Urothelium cell line (cell line): ENCODE measurements at regions not wholly inside any gene's neighbourhood (a gene's known extent, or its start where the extent isn't known, plus 50 kb on each side); places are given as distances from the start of the nearest gene placed in this dataset.
A peak's percentile ranks its signal among the peaks of the same experiment; 100 is the strongest.

Source experiments
- DNase-seq: peaks from one replicate; pipeline ENCODE4 v3.0.0; 2011; ENCODE audit warnings: low spot score, mixed read lengths
- FAIRE-seq: peaks from 2 replicates; lab custom pipeline; 2011; peaks lifted over from hg19 to GRCh38; lab: Jason Lieb, UNC

- FAIRE-seq: no peak
- DNase-seq: no peak
Measured at GRCh38 chr4:11132478-11132877, 296.2 kb downstream of the HS3ST1 start.

- FAIRE-seq (no peak), DNase-seq (no peak)
Measured at GRCh38 chr4:11131491-11131890, 297.2 kb downstream of the HS3ST1 start.

GRCh38 chr4:11130195-11130970 lies 298.3 kb downstream of the HS3ST1 start:
- DNase-seq (peak; percentile 38), FAIRE-seq (no peak)

GRCh38 chr4:11120435-11120834 lies 308.3 kb downstream of the HS3ST1 start:
- DNase-seq: no peak
- no peak for FAIRE-seq

- no peak for DNase-seq
- no peak for FAIRE-seq
Measured at GRCh38 chr4:11119474-11119873, 309.2 kb downstream of the HS3ST1 start.

GRCh38 chr4:11118513-11118912 lies 310.2 kb downstream of the HS3ST1 start:
- no peak for DNase-seq
- FAIRE-seq: no peak

GRCh38 chr4:11116940-11117339 lies 311.8 kb downstream of the HS3ST1 start:
- FAIRE-seq (no peak), DNase-seq (no peak)

- FAIRE-seq: no peak
Measured at GRCh38 chr4:11111876-11112275, 316.8 kb downstream of the HS3ST1 start.

GRCh38 chr4:11111370-11111769 lies 317.3 kb downstream of the HS3ST1 start:
- FAIRE-seq (no peak), DNase-seq (no peak)

More at GRCh38 chr4:11111876-11112275, 316.8 kb downstream of the HS3ST1 start:
- no peak for DNase-seq

- DNase-seq: no peak
- FAIRE-seq: no peak
Measured at GRCh38 chr4:11106759-11107158, 321.9 kb downstream of the HS3ST1 start.

- FAIRE-seq (no peak), DNase-seq (peak; percentile 40)
Measured at GRCh38 chr4:11106190-11106589, 322.5 kb downstream of the HS3ST1 start.

- DNase-seq: peak; percentile 5
- FAIRE-seq: no peak
Measured at GRCh38 chr4:11105715-11106114, 323.0 kb downstream of the HS3ST1 start.

- DNase-seq (no peak), FAIRE-seq (no peak)
Measured at GRCh38 chr4:11098461-11098860, 330.2 kb downstream of the HS3ST1 start.

- FAIRE-seq (no peak), DNase-seq (no peak)
Measured at GRCh38 chr4:11097725-11098124, 331.0 kb downstream of the HS3ST1 start.

- DNase-seq (no peak), FAIRE-seq (no peak)
Measured at GRCh38 chr4:11081006-11081405, 347.7 kb downstream of the HS3ST1 start.

- DNase-seq: no peak
Measured at GRCh38 chr4:11079171-11079570, 349.5 kb downstream of the HS3ST1 start.

GRCh38 chr4:11074581-11075241 lies 354.0 kb downstream of the HS3ST1 start:
- FAIRE-seq (no peak), DNase-seq (no peak)

More at GRCh38 chr4:11079171-11079570, 349.5 kb downstream of the HS3ST1 start:
- no peak for FAIRE-seq

GRCh38 chr4:11073621-11074051 lies 355.1 kb downstream of the HS3ST1 start:
- no peak for FAIRE-seq

GRCh38 chr4:11072999-11073398 lies 355.7 kb downstream of the HS3ST1 start:
- FAIRE-seq: no peak
- no peak for DNase-seq

More at GRCh38 chr4:11073621-11074051, 355.1 kb downstream of the HS3ST1 start:
- DNase-seq: peak; percentile 2

GRCh38 chr4:11072463-11072862 lies 356.2 kb downstream of the HS3ST1 start:
- no peak for FAIRE-seq
- no peak for DNase-seq

- FAIRE-seq (no peak), DNase-seq (no peak)
Measured at GRCh38 chr4:11070813-11071212, 357.9 kb downstream of the HS3ST1 start.

- DNase-seq: no peak
- FAIRE-seq: no peak
Measured at GRCh38 chr4:11069581-11070211, 359.0 kb downstream of the HS3ST1 start.
